ENCODE measurements at regions not wholly inside any gene's neighbourhood (a gene's known extent, or its start where the extent isn't known, plus 50 kb on each side); places are given as distances from the start of the nearest gene placed in this dataset.

DNA sequence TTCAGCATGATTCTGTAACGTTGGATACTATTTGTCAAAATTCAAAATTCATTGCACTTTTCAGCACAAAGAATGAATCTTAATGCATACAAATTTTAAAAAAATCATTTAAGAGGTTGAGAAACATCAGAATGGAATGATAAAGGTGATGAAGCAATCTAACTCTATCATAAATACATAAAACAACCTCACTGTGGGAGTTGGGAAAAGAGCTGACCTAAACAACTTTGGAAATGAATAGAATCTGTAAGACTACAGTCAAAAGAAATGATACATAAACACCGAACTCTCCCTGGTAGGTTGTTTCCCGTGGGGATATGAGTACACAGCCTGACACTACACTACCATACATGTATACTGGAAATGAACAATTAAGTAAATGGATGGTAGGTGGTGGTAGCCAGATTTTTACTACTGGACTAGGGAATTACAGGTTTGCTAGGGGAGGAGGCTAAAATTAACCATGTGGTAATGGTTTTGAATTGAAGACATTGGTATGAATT lies 64.9 kb upstream of the PARP11 start:
- TF ChIP-seq EP300 (conservative IDR thresholded peaks at IDR 0.05; ENCODE audit: poor library complexity, severe bottlenecking): no peak
- no peak for TF ChIP-seq EZH2 (IDR thresholded peaks at IDR 0.05; ENCODE audit: borderline replicate concordance, insufficient read depth, low read length, poor library complexity, severe bottlenecking)
- TF ChIP-seq, protein P1, sequence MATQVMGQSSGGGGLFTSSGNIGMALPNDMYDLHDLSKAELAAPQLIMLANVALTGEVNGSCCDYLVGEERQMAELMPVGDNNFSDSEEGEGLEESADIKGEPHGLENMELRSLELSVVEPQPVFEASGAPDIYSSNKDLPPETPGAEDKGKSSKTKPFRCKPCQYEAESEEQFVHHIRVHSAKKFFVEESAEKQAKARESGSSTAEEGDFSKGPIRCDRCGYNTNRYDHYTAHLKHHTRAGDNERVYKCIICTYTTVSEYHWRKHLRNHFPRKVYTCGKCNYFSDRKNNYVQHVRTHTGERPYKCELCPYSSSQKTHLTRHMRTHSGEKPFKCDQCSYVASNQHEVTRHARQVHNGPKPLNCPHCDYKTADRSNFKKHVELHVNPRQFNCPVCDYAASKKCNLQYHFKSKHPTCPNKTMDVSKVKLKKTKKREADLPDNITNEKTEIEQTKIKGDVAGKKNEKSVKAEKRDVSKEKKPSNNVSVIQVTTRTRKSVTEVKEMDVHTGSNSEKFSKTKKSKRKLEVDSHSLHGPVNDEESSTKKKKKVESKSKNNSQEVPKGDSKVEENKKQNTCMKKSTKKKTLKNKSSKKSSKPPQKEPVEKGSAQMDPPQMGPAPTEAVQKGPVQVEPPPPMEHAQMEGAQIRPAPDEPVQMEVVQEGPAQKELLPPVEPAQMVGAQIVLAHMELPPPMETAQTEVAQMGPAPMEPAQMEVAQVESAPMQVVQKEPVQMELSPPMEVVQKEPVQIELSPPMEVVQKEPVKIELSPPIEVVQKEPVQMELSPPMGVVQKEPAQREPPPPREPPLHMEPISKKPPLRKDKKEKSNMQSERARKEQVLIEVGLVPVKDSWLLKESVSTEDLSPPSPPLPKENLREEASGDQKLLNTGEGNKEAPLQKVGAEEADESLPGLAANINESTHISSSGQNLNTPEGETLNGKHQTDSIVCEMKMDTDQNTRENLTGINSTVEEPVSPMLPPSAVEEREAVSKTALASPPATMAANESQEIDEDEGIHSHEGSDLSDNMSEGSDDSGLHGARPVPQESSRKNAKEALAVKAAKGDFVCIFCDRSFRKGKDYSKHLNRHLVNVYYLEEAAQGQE (IDR thresholded peaks at IDR 0.05; ENCODE audit: borderline replicate concordance): no peak
- TF ChIP-seq TAF1 (IDR thresholded peaks at IDR 0.05; ENCODE audit: low read depth): no peak
- no peak for TF ChIP-seq RAD21 (conservative IDR thresholded peaks at IDR 0.05)
- TF ChIP-seq SMC3 (conservative IDR thresholded peaks at IDR 0.05; ENCODE audit: poor library complexity): no peak
- TF ChIP-seq POLR2AphosphoS5 (IDR thresholded peaks at IDR 0.05): no peak
- no peak for TF ChIP-seq MXI1 (conservative IDR thresholded peaks at IDR 0.05; ENCODE audit: poor library complexity, severe bottlenecking)
- TF ChIP-seq, protein P2, sequence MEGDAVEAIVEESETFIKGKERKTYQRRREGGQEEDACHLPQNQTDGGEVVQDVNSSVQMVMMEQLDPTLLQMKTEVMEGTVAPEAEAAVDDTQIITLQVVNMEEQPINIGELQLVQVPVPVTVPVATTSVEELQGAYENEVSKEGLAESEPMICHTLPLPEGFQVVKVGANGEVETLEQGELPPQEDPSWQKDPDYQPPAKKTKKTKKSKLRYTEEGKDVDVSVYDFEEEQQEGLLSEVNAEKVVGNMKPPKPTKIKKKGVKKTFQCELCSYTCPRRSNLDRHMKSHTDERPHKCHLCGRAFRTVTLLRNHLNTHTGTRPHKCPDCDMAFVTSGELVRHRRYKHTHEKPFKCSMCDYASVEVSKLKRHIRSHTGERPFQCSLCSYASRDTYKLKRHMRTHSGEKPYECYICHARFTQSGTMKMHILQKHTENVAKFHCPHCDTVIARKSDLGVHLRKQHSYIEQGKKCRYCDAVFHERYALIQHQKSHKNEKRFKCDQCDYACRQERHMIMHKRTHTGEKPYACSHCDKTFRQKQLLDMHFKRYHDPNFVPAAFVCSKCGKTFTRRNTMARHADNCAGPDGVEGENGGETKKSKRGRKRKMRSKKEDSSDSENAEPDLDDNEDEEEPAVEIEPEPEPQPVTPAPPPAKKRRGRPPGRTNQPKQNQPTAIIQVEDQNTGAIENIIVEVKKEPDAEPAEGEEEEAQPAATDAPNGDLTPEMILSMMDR (IDR thresholded peaks at IDR 0.05; ENCODE audit: poor library complexity, severe bottlenecking): no peak
- Histone ChIP-seq H3K27ac (ENCODE audit: low read length) (no peak overlapping the region), H3K9ac (ENCODE audit: low read length) (no peak overlapping the region), H3K9me2 (ENCODE audit: insufficient read depth, low read length) (no peaks in the 10 kb centered on the region), H2AFZ (ENCODE audit: low read depth, low read length) (no peak overlapping the region), H3K4me3 (ENCODE audit: low read length) (no peak overlapping the region), H3K36me3 (ENCODE audit: insufficient read depth, low read length) (no peaks in the 10 kb centered on the region), H3K79me2 (replicated peaks; ENCODE audit: insufficient read depth, low read length) (no peaks in the 10 kb centered on the region), H3K4me2 (ENCODE audit: low read length) (no peak overlapping the region), H3K9me3 (ENCODE audit: low read length) (no peaks in the 10 kb centered on the region), H3F3A (ENCODE audit: insufficient read depth, low read length, poor library complexity, severe bottlenecking) (no peaks in the 10 kb centered on the region), H3K27me3 (ENCODE audit: insufficient read depth, low read depth, low read length) (no peaks in the 10 kb centered on the region), H4K20me1 (ENCODE audit: insufficient read depth) (no peaks in the 10 kb centered on the region)

DNA sequence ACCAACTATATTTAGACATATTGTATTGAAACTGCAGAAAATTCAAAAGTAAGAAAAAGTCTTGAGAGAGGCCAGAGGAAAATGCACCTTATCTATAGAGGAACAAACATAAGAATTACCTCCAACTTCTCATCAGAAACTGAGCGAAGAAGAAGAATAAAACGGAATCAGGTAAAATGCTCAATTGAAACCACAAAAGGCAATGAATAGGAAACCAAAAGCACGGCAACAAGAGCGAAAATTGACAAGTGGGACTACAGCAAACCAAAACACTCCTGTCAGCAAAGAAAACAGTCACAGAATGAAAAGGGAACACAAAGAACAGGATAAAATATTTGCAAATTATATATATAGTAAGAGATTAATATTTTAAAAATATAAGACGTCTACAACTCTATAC lies 61.9 kb upstream of the PARP11 start:
- Histone ChIP-seq H2AFZ (ENCODE audit: low read depth, low read length) (no peak overlapping the region), H3K79me2 (replicated peaks; ENCODE audit: insufficient read depth, low read length) (no peaks in the 10 kb centered on the region), H3K4me2 (ENCODE audit: low read length) (no peak overlapping the region), H3K27me3 (ENCODE audit: insufficient read depth, low read depth, low read length) (no peaks in the 10 kb centered on the region), H3F3A (ENCODE audit: insufficient read depth, low read length, poor library complexity, severe bottlenecking) (no peaks in the 10 kb centered on the region), H3K9ac (ENCODE audit: low read length) (no peak overlapping the region), H3K9me2 (ENCODE audit: insufficient read depth, low read length) (no peaks in the 10 kb centered on the region), H3K4me3 (ENCODE audit: low read length) (no peak overlapping the region), H3K36me3 (ENCODE audit: insufficient read depth, low read length) (no peaks in the 10 kb centered on the region), H3K27ac (ENCODE audit: low read length) (no peak overlapping the region), H3K9me3 (ENCODE audit: low read length) (no peaks in the 10 kb centered on the region), H4K20me1 (ENCODE audit: insufficient read depth) (no peaks in the 10 kb centered on the region)
- TF ChIP-seq, protein P2 (IDR thresholded peaks at IDR 0.05; ENCODE audit: poor library complexity, severe bottlenecking): no peak
- TF ChIP-seq RAD21 (conservative IDR thresholded peaks at IDR 0.05) (no peak), EP300 (conservative IDR thresholded peaks at IDR 0.05; ENCODE audit: poor library complexity, severe bottlenecking) (no peak), POLR2AphosphoS5 (IDR thresholded peaks at IDR 0.05) (no peak), MXI1 (conservative IDR thresholded peaks at IDR 0.05; ENCODE audit: poor library complexity, severe bottlenecking) (no peak), SMC3 (conservative IDR thresholded peaks at IDR 0.05; ENCODE audit: poor library complexity) (no peak), EZH2 (IDR thresholded peaks at IDR 0.05; ENCODE audit: borderline replicate concordance, insufficient read depth, low read length, poor library complexity, severe bottlenecking) (no peak), TAF1 (IDR thresholded peaks at IDR 0.05; ENCODE audit: low read depth) (no peak)
- TF ChIP-seq, protein P1 (IDR thresholded peaks at IDR 0.05; ENCODE audit: borderline replicate concordance): no peak
